ENCODE measurements at regions not wholly inside any gene's neighbourhood (a gene's known extent, or its start where the extent isn't known, plus 50 kb on each side); places are given as distances from the start of the nearest gene placed in this dataset.

- no peak overlapping the region for H3K27ac ChIP-seq (ENCODE audit: control insufficient read depth, insufficient read depth, low read length)
- H3K36me3 ChIP-seq (ENCODE audit: control insufficient read depth in 2 of 2, extremely low read depth in 1 of 2, insufficient read depth in 2 of 2, low read length in 2 of 2): no peaks in the 10 kb centered on the region
- peaks cover 19% of the 10 kb centered on the region for H3K4me1 ChIP-seq (ENCODE audit: control insufficient read depth, extremely low read depth, insufficient read depth, low read length)
- no peaks in the 10 kb centered on the region for H3K9me1 ChIP-seq (ENCODE audit: control insufficient read depth, extremely low read depth, insufficient read depth, low read length)
- H3K9ac ChIP-seq (ENCODE audit: control insufficient read depth, extremely low read depth, insufficient read depth, low read length): no peak overlapping the region
- dilution Hi-C loops (cut with MboI; ENCODE audit: extremely low pct_ligation_motif_present, low sequenced_read_pairs): no loop called here
- H3K79me2 ChIP-seq (ENCODE audit: control insufficient read depth, insufficient read depth, low read length): no peaks in the 10 kb centered on the region
- no peaks in the 10 kb centered on the region for H3K9me3 ChIP-seq (ENCODE audit: control insufficient read depth, low read depth, low read length)
- H3K4me2 ChIP-seq (ENCODE audit: control insufficient read depth, extremely low read depth, insufficient read depth, low read depth, low read length): peak overlapping the region; percentile 84
- FAIRE-seq: peak; percentile 41
- H4K20me1 ChIP-seq (ENCODE audit: control insufficient read depth, extremely low read depth, insufficient read depth, low read length): no peaks in the 10 kb centered on the region
- TF ChIP-seq CTCF (optimal IDR thresholded peaks at IDR 0.05 in 1 of 3, IDR thresholded peaks at IDR 0.05 in 1 of 3, conservative IDR thresholded peaks at IDR 0.05 in 1 of 3; ENCODE audit: extremely low read depth in 1 of 3, insufficient read depth in 2 of 3, low read length in 3 of 3) (no peak), EZH2 (IDR thresholded peaks at IDR 0.05; ENCODE audit: low read length) (no peak)
- no peak for DNase-seq (ENCODE audit: low read depth, low spot score)
- no peak overlapping the region for H2AFZ ChIP-seq (ENCODE audit: control insufficient read depth, low read length)
- H3K27me3 ChIP-seq (ENCODE audit: control insufficient read depth, extremely low read depth, insufficient read depth, low read length): no peaks in the 10 kb centered on the region
- H3K4me3 ChIP-seq (ENCODE audit: control insufficient read depth in 2 of 3, extremely low read depth in 1 of 3, insufficient read depth in 2 of 3, low read depth in 1 of 3, low read length in 3 of 3): no peak overlapping the region
These were observed 212.7 kb upstream of the P2RY1 start for GRCh38 chr3:152621967-152622810.

GRCh38 chr3:152622811-152623167, 212.1 kb upstream of the P2RY1 start:
- Histone ChIP-seq H3K36me3 (ENCODE audit: control insufficient read depth in 2 of 2, extremely low read depth in 1 of 2, insufficient read depth in 2 of 2, low read length in 2 of 2) (no peaks in the 10 kb centered on the region), H3K27me3 (ENCODE audit: control insufficient read depth, extremely low read depth, insufficient read depth, low read length) (no peaks in the 10 kb centered on the region), H3K9me1 (ENCODE audit: control insufficient read depth, extremely low read depth, insufficient read depth, low read length) (no peaks in the 10 kb centered on the region), H3K9me3 (ENCODE audit: control insufficient read depth, low read depth, low read length) (no peaks in the 10 kb centered on the region), H3K4me1 (ENCODE audit: control insufficient read depth, extremely low read depth, insufficient read depth, low read length) (peaks cover 19% of the 10 kb centered on the region), H2AFZ (ENCODE audit: control insufficient read depth, low read length) (no peak overlapping the region), H3K4me2 (ENCODE audit: control insufficient read depth, extremely low read depth, insufficient read depth, low read depth, low read length) (no peak overlapping the region), H3K79me2 (ENCODE audit: control insufficient read depth, insufficient read depth, low read length) (no peaks in the 10 kb centered on the region), H4K20me1 (ENCODE audit: control insufficient read depth, extremely low read depth, insufficient read depth, low read length) (no peaks in the 10 kb centered on the region), H3K9ac (ENCODE audit: control insufficient read depth, extremely low read depth, insufficient read depth, low read length) (no peak overlapping the region), H3K27ac (ENCODE audit: control insufficient read depth, insufficient read depth, low read length) (no peak overlapping the region), H3K4me3 (ENCODE audit: control insufficient read depth in 2 of 3, extremely low read depth in 1 of 3, insufficient read depth in 2 of 3, low read depth in 1 of 3, low read length in 3 of 3) (no peak overlapping the region)
- dilution Hi-C loops (cut with MboI; ENCODE audit: extremely low pct_ligation_motif_present, low sequenced_read_pairs): no loop called here
- DNase-seq (ENCODE audit: low read depth, low spot score): no peak
- no peak for FAIRE-seq
- TF ChIP-seq CTCF (optimal IDR thresholded peaks at IDR 0.05 in 1 of 3, IDR thresholded peaks at IDR 0.05 in 1 of 3, conservative IDR thresholded peaks at IDR 0.05 in 1 of 3; ENCODE audit: extremely low read depth in 1 of 3, insufficient read depth in 2 of 3, low read length in 3 of 3) (no peak), EZH2 (IDR thresholded peaks at IDR 0.05; ENCODE audit: low read length) (no peak)

Data from keratinocyte (primary cell).